Coronary artery (tissue), 2 donors: ENCODE measurements at regions not wholly inside any gene's neighbourhood (a gene's known extent, or its start where the extent isn't known, plus 50 kb on each side); places are given as distances from the start of the nearest gene placed in this dataset.

Experiments used
- DNase-seq: peaks from one replicate; pipeline ENCODE4 v3.0.0-alpha.2; 2017; ENCODE audit warnings: low spot score
- H3K27ac ChIP-seq, 2 donors: fragments of 200-600 bp; sonication (generic); one replicate each; pipeline ENCODE4 v1.5.1; 2016 to 2019
- H3K4me3 ChIP-seq: fragments of 200-600 bp; sonication (generic); 2 replicates; pipeline ENCODE4 v1.5.1; 2016; ENCODE audit warnings: mild to moderate bottlenecking, moderate library complexity
- CTCF ChIP-seq: fragments of 200-600 bp; sonication (generic); IDR thresholded peaks from one replicate; pipeline ENCODE4 v1.5.1; 2019; ENCODE audit warnings: antibody characterized with exemption

DNA sequence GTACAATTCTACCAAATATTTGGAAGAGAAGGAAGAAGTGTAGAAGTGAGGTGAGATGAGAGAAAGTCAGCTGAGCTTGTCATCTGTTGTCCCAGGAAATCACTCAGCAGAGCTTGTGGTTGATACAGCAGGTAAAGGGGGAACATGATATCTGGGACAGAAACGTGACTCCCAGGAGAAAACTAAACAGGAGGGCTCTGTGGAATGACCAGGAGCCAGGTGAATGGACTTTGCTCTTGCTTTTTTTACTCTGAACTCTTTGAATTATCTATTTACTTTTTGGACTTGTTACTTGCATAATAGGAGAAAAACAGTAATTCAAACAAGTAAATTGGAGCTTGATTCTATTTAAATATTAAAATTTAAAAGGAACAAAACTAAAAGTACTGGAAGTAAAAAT, 555.6 kb upstream of the FRG1 start:
- TF ChIP-seq CTCF, result no peak
- Histone ChIP-seq H3K27ac (no peak overlapping the region), H3K4me3 (no peak overlapping the region)
- no peak for DNase-seq

- DNase-seq, result no peak
- no peak for TF ChIP-seq CTCF
- no peak overlapping the region for H3K27ac ChIP-seq
- H3K4me3 ChIP-seq, result no peak overlapping the region
These were observed 555.1 kb upstream of the FRG1 start for GRCh38 chr4:189385579-189385978.

GRCh38 chr4:189396435-189396834, 544.2 kb upstream of the FRG1 start:
- no peak for DNase-seq
- H3K4me3 ChIP-seq, result no peak overlapping the region
- H3K27ac ChIP-seq, result no peak overlapping the region
- no peak for TF ChIP-seq CTCF

- no peak for DNase-seq
- no peak for TF ChIP-seq CTCF
- Histone ChIP-seq H3K4me3 (no peak overlapping the region), H3K27ac (no peak overlapping the region)
These were observed 536.4 kb upstream of the FRG1 start for GRCh38 chr4:189404271-189404670.

DNA sequence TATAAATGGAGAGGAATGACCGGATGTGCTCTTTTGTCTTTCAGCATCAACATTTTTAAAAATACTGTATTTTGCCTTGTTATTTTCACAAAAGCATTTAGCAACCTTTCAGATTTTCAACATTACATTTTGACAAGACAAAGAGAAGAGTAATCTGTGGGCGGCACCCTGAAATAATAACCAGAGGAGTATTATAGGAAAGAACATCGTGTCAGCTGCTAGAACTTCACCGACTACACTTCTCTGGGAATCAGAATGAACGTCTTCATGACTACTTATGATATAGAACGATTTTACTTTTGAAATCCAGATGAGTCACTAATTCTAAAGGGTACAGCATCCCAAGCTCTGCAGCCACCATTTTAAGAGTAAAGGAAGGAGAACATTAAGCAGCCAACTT, 531.5 kb upstream of the FRG1 start:
- DNase-seq, result no peak
- no peak for TF ChIP-seq CTCF
- no peak overlapping the region for H3K4me3 ChIP-seq
- H3K27ac ChIP-seq, result no peak overlapping the region

DNA sequence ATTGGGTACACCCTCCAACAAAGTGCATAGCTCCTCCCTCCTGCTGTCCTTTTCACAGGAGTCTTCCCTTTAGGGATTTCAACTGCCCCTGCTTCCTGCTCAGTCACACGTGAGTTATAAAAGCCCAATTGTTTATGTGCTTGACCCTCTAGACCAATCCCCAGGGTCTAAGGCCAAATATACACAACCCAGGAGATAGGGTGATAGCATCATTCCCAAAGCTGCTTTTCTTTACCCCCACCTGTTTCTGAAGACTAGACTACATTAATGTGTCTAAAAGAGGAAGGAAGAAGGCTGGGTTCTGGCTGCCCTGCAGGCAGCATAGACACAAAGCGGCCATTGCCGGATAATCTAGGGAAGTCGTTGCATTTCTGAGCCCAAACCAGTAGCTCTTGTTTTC, 526.7 kb upstream of the FRG1 start:
- no peak overlapping the region for H3K4me3 ChIP-seq
- H3K27ac ChIP-seq, result no peak overlapping the region
- no peak for DNase-seq
- no peak for TF ChIP-seq CTCF

- no peak for DNase-seq
- Histone ChIP-seq H3K27ac (no peak overlapping the region), H3K4me3 (no peak overlapping the region)
- no peak for TF ChIP-seq CTCF
These were observed 520.1 kb upstream of the FRG1 start for GRCh38 chr4:189420572-189420971.
